ENCODE measurements at regions not wholly inside any gene's neighbourhood (a gene's known extent, or its start where the extent isn't known, plus 50 kb on each side); places are given as distances from the start of the nearest gene placed in this dataset.

DNA sequence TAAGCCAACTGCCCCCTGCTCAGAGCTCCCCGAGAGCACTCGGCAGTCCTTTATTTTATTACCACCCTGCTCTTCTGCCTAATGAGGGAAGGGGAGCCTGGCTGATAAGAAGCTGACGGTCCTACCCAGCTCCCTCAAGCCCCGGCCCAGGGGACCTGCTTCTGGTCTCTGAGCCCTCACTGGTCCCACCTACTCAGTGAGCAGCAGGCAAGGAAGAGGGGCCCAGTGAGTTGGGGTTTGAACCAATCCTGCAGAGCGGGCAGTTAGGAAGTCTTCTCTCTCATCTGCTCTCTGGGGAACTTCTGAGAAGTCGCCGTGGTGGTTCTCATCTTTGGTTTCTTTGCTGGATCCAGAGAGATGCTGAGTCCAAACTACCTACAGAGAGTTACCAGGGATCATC, 218.9 kb downstream of the NDUFA10 start:
- peaks cover 0 to 2% (median 0%) of the 10 kb centered on the region in 7 donors for H3K9me3 Mint-ChIP-seq
- no peaks in the 10 kb centered on the region for H3K79me2 ChIP-seq (ENCODE audit: insufficient read depth, low read length)
- no peaks in the 10 kb centered on the region for H3K4me1 Mint-ChIP-seq
- no peak overlapping the region for H3K4me2 ChIP-seq (replicated peaks; ENCODE audit: extremely low read depth, low read length, poor library complexity, severe bottlenecking)
- no peak overlapping the region for H3K27ac ChIP-seq (ENCODE audit: low read depth in 1 of 2, low read length in 2 of 2)
- no peak overlapping the region for H3K4me3 ChIP-seq (replicated peaks in 1 of 3; ENCODE audit: low read depth in 2 of 3, low read length in 3 of 3)
- intact Hi-C loops (cut with micrococcal nuclease), result no loop called here
- H3K36me3 Mint-ChIP-seq, result no peaks in the 10 kb centered on the region
- DNase-seq, result no peak
- H3K27me3 ChIP-seq (ENCODE audit: control insufficient read depth in 2 of 2, insufficient read depth in 2 of 2, low read length in 2 of 2), result no peaks in the 10 kb centered on the region
- no peaks in the 10 kb centered on the region for H3K4me1 ChIP-seq (ENCODE audit: control insufficient read depth in 1 of 2, insufficient read depth in 2 of 2, low read length in 2 of 2)
- H3K9me3 ChIP-seq (replicated peaks in 1 of 2; ENCODE audit: control insufficient read depth in 1 of 2, insufficient read depth in 1 of 2, low read length in 2 of 2), result no peaks in the 10 kb centered on the region
- no peaks in the 10 kb centered on the region for H3K36me3 ChIP-seq (replicated peaks in 1 of 2; ENCODE audit: control insufficient read depth in 1 of 2, insufficient read depth in 2 of 2, low read length in 2 of 2)
- no peak overlapping the region for H3K9ac ChIP-seq (ENCODE audit: insufficient read depth, low read length, poor library complexity, severe bottlenecking)
- H3K4me3 Mint-ChIP-seq, result no peak overlapping the region
- peaks cover 13 to 28% (median 14%) of the 10 kb centered on the region in 3 donors for H3K27me3 Mint-ChIP-seq (ENCODE audit: low read depth in 3 of 3)
- WGBS (ENCODE audit: insufficient coverage), result 100% methylated on average over 1 of the region's 7 CpGs
- H2AFZ ChIP-seq (ENCODE audit: insufficient read depth, low read depth, low read length, poor library complexity, severe bottlenecking), result no peak overlapping the region
- H4K20me1 ChIP-seq (ENCODE audit: insufficient read depth, low read length), result no peaks in the 10 kb centered on the region
- TF ChIP-seq, protein P1, sequence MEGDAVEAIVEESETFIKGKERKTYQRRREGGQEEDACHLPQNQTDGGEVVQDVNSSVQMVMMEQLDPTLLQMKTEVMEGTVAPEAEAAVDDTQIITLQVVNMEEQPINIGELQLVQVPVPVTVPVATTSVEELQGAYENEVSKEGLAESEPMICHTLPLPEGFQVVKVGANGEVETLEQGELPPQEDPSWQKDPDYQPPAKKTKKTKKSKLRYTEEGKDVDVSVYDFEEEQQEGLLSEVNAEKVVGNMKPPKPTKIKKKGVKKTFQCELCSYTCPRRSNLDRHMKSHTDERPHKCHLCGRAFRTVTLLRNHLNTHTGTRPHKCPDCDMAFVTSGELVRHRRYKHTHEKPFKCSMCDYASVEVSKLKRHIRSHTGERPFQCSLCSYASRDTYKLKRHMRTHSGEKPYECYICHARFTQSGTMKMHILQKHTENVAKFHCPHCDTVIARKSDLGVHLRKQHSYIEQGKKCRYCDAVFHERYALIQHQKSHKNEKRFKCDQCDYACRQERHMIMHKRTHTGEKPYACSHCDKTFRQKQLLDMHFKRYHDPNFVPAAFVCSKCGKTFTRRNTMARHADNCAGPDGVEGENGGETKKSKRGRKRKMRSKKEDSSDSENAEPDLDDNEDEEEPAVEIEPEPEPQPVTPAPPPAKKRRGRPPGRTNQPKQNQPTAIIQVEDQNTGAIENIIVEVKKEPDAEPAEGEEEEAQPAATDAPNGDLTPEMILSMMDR (IDR thresholded peaks at IDR 0.05), result no peak
- no peak overlapping the region for H3K27ac Mint-ChIP-seq

DNA sequence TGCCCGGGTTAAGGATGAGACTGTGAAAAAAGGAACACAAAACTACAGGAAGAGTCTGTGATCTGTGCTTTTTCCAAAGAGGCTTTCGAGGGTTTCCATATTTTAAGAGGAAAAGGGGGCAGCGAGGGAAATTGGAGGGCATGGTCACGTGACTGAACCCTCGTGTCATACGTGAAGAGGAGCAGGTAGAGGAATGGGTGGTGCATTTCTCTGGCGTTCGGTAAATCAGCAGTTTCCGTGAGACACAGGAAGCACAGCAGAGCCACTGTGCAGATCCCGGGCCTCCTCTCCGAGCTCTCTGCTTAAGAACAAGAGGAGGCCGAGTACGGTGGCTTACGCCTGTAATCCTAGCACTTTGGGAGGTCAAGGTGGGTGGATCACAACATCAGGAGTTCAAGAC, 219.7 kb downstream of the NDUFA10 start:
- Histone ChIP-seq H3K9me3 (replicated peaks in 1 of 2; ENCODE audit: control insufficient read depth in 1 of 2, insufficient read depth in 1 of 2, low read length in 2 of 2) (peaks cover 0 to 6% of the 10 kb centered on the region in 2 donors), H3K4me1 (ENCODE audit: control insufficient read depth in 1 of 2, insufficient read depth in 2 of 2, low read length in 2 of 2) (no peaks in the 10 kb centered on the region), H3K36me3 (replicated peaks in 1 of 2; ENCODE audit: control insufficient read depth in 1 of 2, insufficient read depth in 2 of 2, low read length in 2 of 2) (no peaks in the 10 kb centered on the region), H3K9ac (ENCODE audit: insufficient read depth, low read length, poor library complexity, severe bottlenecking) (no peak overlapping the region), H3K27me3 (ENCODE audit: control insufficient read depth in 2 of 2, insufficient read depth in 2 of 2, low read length in 2 of 2) (no peaks in the 10 kb centered on the region), H4K20me1 (ENCODE audit: insufficient read depth, low read length) (no peaks in the 10 kb centered on the region), H3K27ac (ENCODE audit: low read depth in 1 of 2, low read length in 2 of 2) (no peak overlapping the region), H3K4me3 (replicated peaks in 1 of 3; ENCODE audit: low read depth in 2 of 3, low read length in 3 of 3) (no peak overlapping the region), H3K79me2 (ENCODE audit: insufficient read depth, low read length) (no peaks in the 10 kb centered on the region), H3K4me2 (replicated peaks; ENCODE audit: extremely low read depth, low read length, poor library complexity, severe bottlenecking) (no peak overlapping the region), H2AFZ (ENCODE audit: insufficient read depth, low read depth, low read length, poor library complexity, severe bottlenecking) (no peak overlapping the region)
- DNase-seq, result no peak
- Mint-ChIP-seq H3K27ac (no peak overlapping the region), H3K4me1 (no peaks in the 10 kb centered on the region), H3K4me3 (no peak overlapping the region), H3K27me3 (ENCODE audit: low read depth in 3 of 3) (peaks cover 13 to 28% (median 13%) of the 10 kb centered on the region in 3 donors), H3K36me3 (no peaks in the 10 kb centered on the region), H3K9me3 (peaks cover 0 to 10% (median 7%) of the 10 kb centered on the region in 7 donors)
- TF ChIP-seq, protein P1 (IDR thresholded peaks at IDR 0.05), result no peak
- 91% methylated on average over 10 of the region's 14 CpGs for WGBS (ENCODE audit: insufficient coverage)
- intact Hi-C loops (cut with micrococcal nuclease), result no loop called here
